PC-3 (cell line): ENCODE measurements at regions not wholly inside any gene's neighbourhood (a gene's known extent, or its start where the extent isn't known, plus 50 kb on each side); places are given as distances from the start of the nearest gene placed in this dataset.

ENCODE experiments used
- EZH2 ChIP-seq: fragments of 300-600 bp; sonication (generic); IDR thresholded peaks from one replicate; pipeline ENCODE4 v1.6.1; 2017; ENCODE audit warnings: antibody characterized with exemption, mild to moderate bottlenecking, low read length; ENCODE audit not compliant: unreplicated experiment
- TF ChIP-seq, protein P1 (sequence below): fragments of 300-600 bp; sonication (generic); conservative IDR thresholded peaks from 2 replicates; pipeline ENCODE4 v1.5.1; 2017; ENCODE audit warnings: antibody characterized with exemption, low read depth, mild to moderate bottlenecking, low read length

DNA sequence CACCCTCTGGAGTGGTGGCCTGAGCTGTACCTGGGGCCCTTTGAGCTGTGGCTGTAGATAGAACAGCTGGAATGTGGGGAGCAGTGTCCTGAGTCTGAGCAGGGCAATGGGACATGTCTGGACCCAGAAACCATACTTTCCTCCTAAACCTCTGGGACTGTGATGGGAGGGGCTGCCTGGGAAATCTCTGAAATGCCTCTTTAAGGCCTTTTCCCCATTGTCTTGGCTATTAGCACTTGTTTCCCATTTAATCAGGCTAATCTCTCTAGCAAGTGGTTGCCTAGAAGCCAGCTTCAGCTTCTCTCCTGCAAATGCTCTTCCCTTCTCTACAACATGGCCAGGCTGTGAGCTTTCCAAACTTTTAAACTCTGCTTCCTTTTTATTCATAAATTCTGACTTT, 58.5 kb upstream of the SPATA16 start:
- TF ChIP-seq, protein P1, sequence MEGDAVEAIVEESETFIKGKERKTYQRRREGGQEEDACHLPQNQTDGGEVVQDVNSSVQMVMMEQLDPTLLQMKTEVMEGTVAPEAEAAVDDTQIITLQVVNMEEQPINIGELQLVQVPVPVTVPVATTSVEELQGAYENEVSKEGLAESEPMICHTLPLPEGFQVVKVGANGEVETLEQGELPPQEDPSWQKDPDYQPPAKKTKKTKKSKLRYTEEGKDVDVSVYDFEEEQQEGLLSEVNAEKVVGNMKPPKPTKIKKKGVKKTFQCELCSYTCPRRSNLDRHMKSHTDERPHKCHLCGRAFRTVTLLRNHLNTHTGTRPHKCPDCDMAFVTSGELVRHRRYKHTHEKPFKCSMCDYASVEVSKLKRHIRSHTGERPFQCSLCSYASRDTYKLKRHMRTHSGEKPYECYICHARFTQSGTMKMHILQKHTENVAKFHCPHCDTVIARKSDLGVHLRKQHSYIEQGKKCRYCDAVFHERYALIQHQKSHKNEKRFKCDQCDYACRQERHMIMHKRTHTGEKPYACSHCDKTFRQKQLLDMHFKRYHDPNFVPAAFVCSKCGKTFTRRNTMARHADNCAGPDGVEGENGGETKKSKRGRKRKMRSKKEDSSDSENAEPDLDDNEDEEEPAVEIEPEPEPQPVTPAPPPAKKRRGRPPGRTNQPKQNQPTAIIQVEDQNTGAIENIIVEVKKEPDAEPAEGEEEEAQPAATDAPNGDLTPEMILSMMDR = no peak
- no peak for TF ChIP-seq EZH2
